ENCODE measurements at regions not wholly inside any gene's neighbourhood (a gene's known extent, or its start where the extent isn't known, plus 50 kb on each side); places are given as distances from the start of the nearest gene placed in this dataset.

DNA sequence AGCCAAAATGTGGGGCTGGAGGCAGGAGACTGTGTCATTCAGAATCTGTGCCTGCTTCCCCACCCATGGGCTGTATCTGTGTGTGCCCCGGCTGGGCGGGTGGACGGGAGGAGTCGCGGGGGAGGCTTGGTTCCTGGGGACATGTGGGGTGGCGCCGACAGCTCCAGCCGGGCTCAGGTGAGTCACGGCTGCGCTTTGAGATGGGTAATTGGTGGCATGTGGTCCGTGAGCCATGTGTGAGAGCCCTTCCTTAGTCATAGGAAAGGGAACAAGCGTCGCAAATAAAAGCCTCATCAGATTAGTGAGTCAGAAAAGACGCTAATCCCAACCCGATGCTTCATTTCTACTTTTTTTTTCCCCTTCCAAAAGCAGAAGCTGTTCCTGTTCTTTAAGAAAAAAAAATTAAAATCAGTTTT is 118.6 kb upstream of the ZNF536 start:
- no peak for FAIRE-seq
- no peaks in the 10 kb centered on the region for H3K4me1 ChIP-seq (replicated peaks in 1 of 2; ENCODE audit: control insufficient read depth in 2 of 2, insufficient read depth in 2 of 2, low read length in 2 of 2)
- no peak overlapping the region for H2AFZ ChIP-seq (ENCODE audit: low read depth, low read length)
- no peak for DNase-seq (ENCODE audit: extremely low read depth in 1 of 4, low spot score in 3 of 4)
- H4K20me1 ChIP-seq (replicated peaks; ENCODE audit: control insufficient read depth, insufficient read depth, low read length) = no peaks in the 10 kb centered on the region; the same call in 1 of the 2 replicates
- H3K9me1 ChIP-seq (ENCODE audit: control insufficient read depth, insufficient read depth, low read length) = no peaks in the 10 kb centered on the region
- no peak overlapping the region for H3K4me3 ChIP-seq
- H3K27ac ChIP-seq (ENCODE audit: extremely low read depth, low read depth, low read length) = no peak overlapping the region
- ATAC-seq = no peak
- H3K9ac ChIP-seq (ENCODE audit: insufficient read depth in 1 of 2, low read depth in 2 of 2, low read length in 2 of 2) = no peak overlapping the region
- ChIA-PET POLR2A (no interaction called here), CTCF (ENCODE audit: low intra/inter-chr PET ratio) (no interaction called here)
- no peaks in the 10 kb centered on the region for H3K79me2 ChIP-seq (ENCODE audit: control insufficient read depth, insufficient read depth, low read length)
- no TSS peak for BruUV-seq (replicated peaks)
- intact Hi-C loops (cut with micrococcal nuclease) (no loop called here), in situ Hi-C loops (cut with MboI) (no loop called here)
- peaks cover 25 to 26% of the 10 kb centered on the region in 2 experiments; a peak in 4 of 5 replicates for H3K27me3 ChIP-seq (ENCODE audit: control insufficient read depth in 2 of 2, insufficient read depth in 2 of 2, low read length in 2 of 2)
- TF ChIP-seq ETS2 (tag; IDR thresholded peaks at IDR 0.05; ENCODE audit: borderline replicate concordance, poor library complexity, severe bottlenecking) (no peak), PYGO2 (tag; IDR thresholded peaks at IDR 0.05) (no peak), GTF2E2 (tag; IDR thresholded peaks at IDR 0.05) (no peak), NR1H2 (CRISPR knock-in tag; IDR thresholded peaks at IDR 0.05) (no peak), HOXB6 (CRISPR knock-in tag; IDR thresholded peaks at IDR 0.05; ENCODE audit: borderline replicate concordance) (no peak)
- H3K4me2 ChIP-seq (ENCODE audit: insufficient read depth, low read length) = no peak overlapping the region
- H3K36me3 ChIP-seq (ENCODE audit: control insufficient read depth, insufficient read depth, low read length) = no peaks in the 10 kb centered on the region
- H3K9me3 ChIP-seq (replicated peaks; ENCODE audit: control insufficient read depth, insufficient read depth, low read depth, low read length) = no peaks in the 10 kb centered on the region
- WGBS (ENCODE audit: insufficient coverage, low coverage, missing lambda C conversion rate) = 0% methylated on average over 7 of the region's 15 CpGs

GRCh38 chr19:30254158-30254557 is 118.0 kb upstream of the ZNF536 start:
- H3K4me2 ChIP-seq (ENCODE audit: insufficient read depth, low read length) = no peak overlapping the region
- no peak for ATAC-seq
- H3K27ac ChIP-seq (ENCODE audit: extremely low read depth, low read depth, low read length) = no peak overlapping the region
- no peak for FAIRE-seq
- no peak for DNase-seq (ENCODE audit: extremely low read depth in 1 of 4, low spot score in 3 of 4)
- H3K36me3 ChIP-seq (ENCODE audit: control insufficient read depth, insufficient read depth, low read length) = no peaks in the 10 kb centered on the region
- TF ChIP-seq THRAP3 (IDR thresholded peaks at IDR 0.05; ENCODE audit: borderline replicate concordance) = no peak
- TF ChIP-seq SMARCB1 (IDR thresholded peaks at IDR 0.05; ENCODE audit: insufficient read length, low read depth) = no peak
- TF ChIP-seq ZSCAN32 (CRISPR knock-in tag; IDR thresholded peaks at IDR 0.05) = no peak
- no peak for TF ChIP-seq ESRRA (IDR thresholded peaks at IDR 0.05; ENCODE audit: borderline replicate concordance, low read depth)
- intact Hi-C loops (cut with micrococcal nuclease) = no loop called here
- in situ Hi-C loops (cut with MboI) = no loop called here
- H3K9me3 ChIP-seq (replicated peaks; ENCODE audit: control insufficient read depth, insufficient read depth, low read depth, low read length) = no peaks in the 10 kb centered on the region
- H3K9ac ChIP-seq (ENCODE audit: insufficient read depth in 1 of 2, low read depth in 2 of 2, low read length in 2 of 2) = no peak overlapping the region
- CTCF ChIA-PET (ENCODE audit: low intra/inter-chr PET ratio) = no interaction called here
- BruUV-seq (replicated peaks) = no TSS peak
- WGBS (ENCODE audit: insufficient coverage, low coverage, missing lambda C conversion rate) = 3% methylated on average over 5 of the region's 5 CpGs
- H4K20me1 ChIP-seq (replicated peaks; ENCODE audit: control insufficient read depth, insufficient read depth, low read length) = no peaks in the 10 kb centered on the region; the same call in 1 of the 2 replicates
- peaks cover 26% of the 10 kb centered on the region in 2 experiments; a peak in 4 of 5 replicates for H3K27me3 ChIP-seq (ENCODE audit: control insufficient read depth in 2 of 2, insufficient read depth in 2 of 2, low read length in 2 of 2)
- no peaks in the 10 kb centered on the region for H3K9me1 ChIP-seq (ENCODE audit: control insufficient read depth, insufficient read depth, low read length)
- POLR2A ChIA-PET = no interaction called here
- no peak overlapping the region for H2AFZ ChIP-seq (ENCODE audit: low read depth, low read length)
- no peaks in the 10 kb centered on the region for H3K4me1 ChIP-seq (replicated peaks in 1 of 2; ENCODE audit: control insufficient read depth in 2 of 2, insufficient read depth in 2 of 2, low read length in 2 of 2)
- H3K4me3 ChIP-seq = no peak overlapping the region
- H3K79me2 ChIP-seq (ENCODE audit: control insufficient read depth, insufficient read depth, low read length) = no peaks in the 10 kb centered on the region

Data from K562 (cell line).